Chondrocyte (in vitro differentiated cells): ENCODE measurements at regions not wholly inside any gene's neighbourhood (a gene's known extent, or its start where the extent isn't known, plus 50 kb on each side); places are given as distances from the start of the nearest gene placed in this dataset.

Source experiments
- DNase-seq: peaks from one replicate; pipeline ENCODE4 v3.0.0; 2021; ENCODE audit warnings: mixed read lengths, low spot score
- H3K27ac Mint-ChIP-seq: one replicate; pipeline ENCODE4 v1.8.0; 2021; ENCODE audit warnings: mild to moderate bottlenecking, moderate library complexity, mixed read lengths; ENCODE audit not compliant: unreplicated experiment
- H3K27me3 Mint-ChIP-seq: 2 replicates; pipeline ENCODE4 v1.8.0; 2021; ENCODE audit warnings: low read depth, mixed read lengths
- H3K36me3 Mint-ChIP-seq: 2 replicates; pipeline ENCODE4 v1.8.0; 2021; ENCODE audit warnings: low read depth, mixed read lengths
- H3K4me1 Mint-ChIP-seq: 2 replicates; pipeline ENCODE4 v1.8.0; 2021; ENCODE audit warnings: low read depth, mild to moderate bottlenecking, mixed read lengths
- H3K4me3 Mint-ChIP-seq: one replicate; pipeline ENCODE4 v1.8.0; 2021; ENCODE audit warnings: mild to moderate bottlenecking, moderate library complexity, mixed read lengths; ENCODE audit not compliant: unreplicated experiment
- H3K9me3 Mint-ChIP-seq: 2 replicates; pipeline ENCODE4 v1.8.0; 2021; ENCODE audit warnings: low read depth, mixed read lengths
- CTCF ChIP-seq: fragments of 200-600 bp; sonication (generic); IDR thresholded peaks from 2 replicates; pipeline ENCODE4 v1.5.0; 2021; ENCODE audit warnings: antibody characterized with exemption, mild to moderate bottlenecking, moderate library complexity

- H3K4me3 Mint-ChIP-seq: no peak overlapping the region
- H3K27me3 Mint-ChIP-seq: peaks cover 13% of the 10 kb centered on the region
- peaks cover 7% of the 10 kb centered on the region for H3K4me1 Mint-ChIP-seq
- no peak overlapping the region for H3K27ac Mint-ChIP-seq
- no peaks in the 10 kb centered on the region for H3K9me3 Mint-ChIP-seq
- no peaks in the 10 kb centered on the region for H3K36me3 Mint-ChIP-seq
- TF ChIP-seq CTCF: peak; percentile 13
- no peak for DNase-seq
These were observed 97.3 kb upstream of the MARK1 start for GRCh38 chr1:220430586-220430985.

GRCh38 chr1:220430059-220430458, 97.9 kb upstream of the MARK1 start:
- H3K4me1 Mint-ChIP-seq: peaks cover 7% of the 10 kb centered on the region
- no peaks in the 10 kb centered on the region for H3K9me3 Mint-ChIP-seq
- H3K27ac Mint-ChIP-seq: no peak overlapping the region
- TF ChIP-seq CTCF: no peak
- no peak overlapping the region for H3K4me3 Mint-ChIP-seq
- no peaks in the 10 kb centered on the region for H3K36me3 Mint-ChIP-seq
- DNase-seq: no peak
- H3K27me3 Mint-ChIP-seq: peaks cover 13% of the 10 kb centered on the region

DNA sequence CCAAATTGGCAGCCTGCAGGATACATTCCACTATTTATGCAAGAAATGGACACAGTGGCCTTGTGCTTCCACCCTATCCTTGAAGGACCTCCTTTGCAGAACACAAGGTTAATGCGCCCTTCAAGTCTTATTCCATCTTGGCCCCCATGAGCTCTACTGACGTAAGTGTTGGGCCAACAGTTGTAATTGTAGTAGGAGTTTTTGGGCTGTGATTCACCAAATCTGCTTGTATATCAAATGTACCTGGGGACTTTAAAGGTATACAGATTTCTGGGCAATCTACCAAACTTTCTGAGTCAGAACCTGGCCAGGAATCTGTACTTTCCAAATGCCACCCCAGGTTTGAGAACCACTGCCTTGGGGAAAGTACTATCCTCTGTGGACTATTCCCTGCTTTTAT, 100.9 kb upstream of the MARK1 start:
- no peaks in the 10 kb centered on the region for H3K9me3 Mint-ChIP-seq
- no peak overlapping the region for H3K4me3 Mint-ChIP-seq
- peaks cover 7% of the 10 kb centered on the region for H3K4me1 Mint-ChIP-seq
- no peak for TF ChIP-seq CTCF
- no peaks in the 10 kb centered on the region for H3K36me3 Mint-ChIP-seq
- no peak overlapping the region for H3K27ac Mint-ChIP-seq
- no peak for DNase-seq
- H3K27me3 Mint-ChIP-seq: peaks cover 6% of the 10 kb centered on the region

- Mint-ChIP-seq H3K36me3 (no peaks in the 10 kb centered on the region), H3K4me1 (peaks cover 10% of the 10 kb centered on the region), H3K4me3 (no peak overlapping the region), H3K27me3 (peaks cover 6% of the 10 kb centered on the region), H3K9me3 (no peaks in the 10 kb centered on the region), H3K27ac (no peak overlapping the region)
- TF ChIP-seq CTCF: no peak
- no peak for DNase-seq
These were observed 102.1 kb upstream of the MARK1 start for GRCh38 chr1:220425852-220426251.

DNA sequence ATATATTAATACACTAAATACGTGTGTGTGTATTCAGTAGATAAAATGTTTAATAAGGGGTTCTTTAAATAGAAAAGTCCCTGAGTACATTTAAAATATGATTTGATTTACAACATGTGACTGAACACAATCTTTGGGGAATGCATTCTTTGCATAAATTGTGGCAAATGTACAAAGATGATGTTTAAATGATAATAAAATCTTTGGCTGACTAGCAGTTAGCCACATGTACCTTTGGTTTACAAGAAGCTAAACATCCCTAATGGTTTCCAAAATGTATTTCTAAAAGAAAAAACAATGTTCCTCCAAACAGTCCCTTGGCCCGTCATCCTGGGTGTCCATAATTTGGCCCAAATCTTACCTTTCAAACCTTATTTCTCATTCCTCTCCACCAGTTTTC, 106.4 kb upstream of the MARK1 start:
- Mint-ChIP-seq H3K9me3 (no peaks in the 10 kb centered on the region), H3K4me3 (no peak overlapping the region), H3K4me1 (peaks cover 4% of the 10 kb centered on the region), H3K27ac (no peak overlapping the region), H3K36me3 (no peaks in the 10 kb centered on the region), H3K27me3 (peaks cover 6% of the 10 kb centered on the region)
- no peak for TF ChIP-seq CTCF
- no peak for DNase-seq
